ENCODE measurements at regions not wholly inside any gene's neighbourhood (a gene's known extent, or its start where the extent isn't known, plus 50 kb on each side); places are given as distances from the start of the nearest gene placed in this dataset.

GRCh38 chrX:39653691-39654090 lies 444.1 kb downstream of the BCOR start:
- TF ChIP-seq CTCF (IDR thresholded peaks at IDR 0.05; ENCODE audit: low read depth, low read length, missing input control) = no peak
- TF ChIP-seq REST (IDR thresholded peaks at IDR 0.05) = no peak
- TF ChIP-seq YY1 (IDR thresholded peaks at IDR 0.05) = no peak
- no peak for TF ChIP-seq HNF4A (conservative IDR thresholded peaks at IDR 0.05)
- no peak for TF ChIP-seq SP1 (IDR thresholded peaks at IDR 0.05)
- TF ChIP-seq RAD21 (IDR thresholded peaks at IDR 0.05) = no peak
- TF ChIP-seq FOXA2 (IDR thresholded peaks at IDR 0.05) = no peak
- no peak for TF ChIP-seq TAF1 (conservative IDR thresholded peaks at IDR 0.05)
- TF ChIP-seq EGR1 (IDR thresholded peaks at IDR 0.05; ENCODE audit: low read depth in 2 of 2) = no peak
- TF ChIP-seq RXRA (IDR thresholded peaks at IDR 0.05) = no peak
- no peak for TF ChIP-seq ATF3 (IDR thresholded peaks at IDR 0.05)
- no peak for TF ChIP-seq NR2F2 (IDR thresholded peaks at IDR 0.05)
